RWPE2 (cell line): ENCODE measurements at regions not wholly inside any gene's neighbourhood (a gene's known extent, or its start where the extent isn't known, plus 50 kb on each side); places are given as distances from the start of the nearest gene placed in this dataset.

Experiments
- ATAC-seq: fragments of 200-7000 bp; cut with Tn5 transposase; 3 replicates; pipeline ENCODE4 v1.9.1; 2021; ENCODE audit warnings: low read depth
- DNase-seq: peaks from one replicate; pipeline ENCODE4 v3.0.0-alpha.2; 2020; ENCODE audit warnings: low spot score
- H3K27ac ChIP-seq: fragments of 450-650 bp; 2 replicates; pipeline ENCODE4 v1.5.1; 2017; ENCODE audit warnings: mild to moderate bottlenecking; ENCODE audit not compliant: poor library complexity, severe bottlenecking
- H3K27me3 ChIP-seq: fragments of 250-450 bp; sonication (Bioruptor Pico); 2 replicates; pipeline ENCODE4 v1.5.1; 2021; ENCODE audit warnings: mild to moderate bottlenecking, moderate library complexity; ENCODE audit not compliant: insufficient read depth, poor library complexity, severe bottlenecking
- H3K36me3 ChIP-seq: fragments of 250-450 bp; sonication (Bioruptor Pico); 2 replicates; pipeline ENCODE4 v1.5.1; 2020; ENCODE audit warnings: low read depth, mild to moderate bottlenecking, moderate library complexity
- H3K4me1 ChIP-seq: fragments of 250-450 bp; sonication (Bioruptor Pico); 2 replicates; pipeline ENCODE4 v1.5.1; 2021; ENCODE audit warnings: mild to moderate bottlenecking, moderate library complexity; ENCODE audit not compliant: insufficient read depth, poor library complexity, severe bottlenecking
- H3K4me3 ChIP-seq: fragments of 250-450 bp; sonication (Bioruptor Pico); 2 replicates; pipeline ENCODE4 v1.5.1; 2021; ENCODE audit warnings: mild to moderate bottlenecking, moderate library complexity; ENCODE audit not compliant: severe bottlenecking
- H3K9me3 ChIP-seq: fragments of 250-450 bp; sonication (Bioruptor Pico); 2 replicates; pipeline ENCODE4 v1.5.1; 2021; ENCODE audit warnings: mild to moderate bottlenecking, moderate library complexity; ENCODE audit not compliant: severe bottlenecking
- TF ChIP-seq, protein P1 (sequence below): fragments of 450-650 bp; IDR thresholded peaks from one replicate; pipeline ENCODE4 v1.5.1; 2017; ENCODE audit warnings: mild to moderate bottlenecking, moderate library complexity; ENCODE audit not compliant: poor library complexity, severe bottlenecking

GRCh38 chr1:107003972-107004371 is 52.5 kb upstream of the PRMT6 start:
- H3K27me3 ChIP-seq, result peaks cover 3% of the 10 kb centered on the region
- TF ChIP-seq, protein P1, sequence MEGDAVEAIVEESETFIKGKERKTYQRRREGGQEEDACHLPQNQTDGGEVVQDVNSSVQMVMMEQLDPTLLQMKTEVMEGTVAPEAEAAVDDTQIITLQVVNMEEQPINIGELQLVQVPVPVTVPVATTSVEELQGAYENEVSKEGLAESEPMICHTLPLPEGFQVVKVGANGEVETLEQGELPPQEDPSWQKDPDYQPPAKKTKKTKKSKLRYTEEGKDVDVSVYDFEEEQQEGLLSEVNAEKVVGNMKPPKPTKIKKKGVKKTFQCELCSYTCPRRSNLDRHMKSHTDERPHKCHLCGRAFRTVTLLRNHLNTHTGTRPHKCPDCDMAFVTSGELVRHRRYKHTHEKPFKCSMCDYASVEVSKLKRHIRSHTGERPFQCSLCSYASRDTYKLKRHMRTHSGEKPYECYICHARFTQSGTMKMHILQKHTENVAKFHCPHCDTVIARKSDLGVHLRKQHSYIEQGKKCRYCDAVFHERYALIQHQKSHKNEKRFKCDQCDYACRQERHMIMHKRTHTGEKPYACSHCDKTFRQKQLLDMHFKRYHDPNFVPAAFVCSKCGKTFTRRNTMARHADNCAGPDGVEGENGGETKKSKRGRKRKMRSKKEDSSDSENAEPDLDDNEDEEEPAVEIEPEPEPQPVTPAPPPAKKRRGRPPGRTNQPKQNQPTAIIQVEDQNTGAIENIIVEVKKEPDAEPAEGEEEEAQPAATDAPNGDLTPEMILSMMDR, result no peak
- ATAC-seq, result no peak
- H3K36me3 ChIP-seq, result no peaks in the 10 kb centered on the region
- DNase-seq, result no peak
- H3K9me3 ChIP-seq, result no peaks in the 10 kb centered on the region
- no peak overlapping the region for H3K4me3 ChIP-seq
- no peak overlapping the region for H3K27ac ChIP-seq
- peaks cover 2% of the 10 kb centered on the region for H3K4me1 ChIP-seq

GRCh38 chr1:107004421-107004820 is 52.1 kb upstream of the PRMT6 start:
- no peak for DNase-seq
- no peaks in the 10 kb centered on the region for H3K36me3 ChIP-seq
- H3K27ac ChIP-seq, result no peak overlapping the region
- no peak overlapping the region for H3K4me3 ChIP-seq
- no peaks in the 10 kb centered on the region for H3K4me1 ChIP-seq
- no peaks in the 10 kb centered on the region for H3K9me3 ChIP-seq
- H3K27me3 ChIP-seq, result peaks cover 3% of the 10 kb centered on the region
- TF ChIP-seq, protein P1, result no peak
- no peak for ATAC-seq
